Cardiac fibroblast (primary cell): ENCODE measurements at regions not wholly inside any gene's neighbourhood (a gene's known extent, or its start where the extent isn't known, plus 50 kb on each side); places are given as distances from the start of the nearest gene placed in this dataset.

ENCODE experiments used
- DNase-seq, 2 donors: peaks; one replicate each; pipeline versions ENCODE4 v3.0.0 to v3.0.0-alpha.2; 2010; ENCODE audit warnings: low read depth in 2 of 2
- H3K4me3 ChIP-seq, 2 donors: replicated peaks in 1 of 2; 1 replicate in 1 of 2; 2 replicates in 1 of 2; pipeline ENCODE4 v1.5.1; 2011; ENCODE audit warnings: low read depth in 2 of 2, low read length in 2 of 2, mild to moderate bottlenecking in 2 of 2, moderate library complexity in 1 of 2
- CTCF ChIP-seq: IDR thresholded peaks from one replicate; pipeline ENCODE4 v1.5.1; 2011; ENCODE audit warnings: low read depth, mild to moderate bottlenecking, low read length, inconsistent platforms

DNA sequence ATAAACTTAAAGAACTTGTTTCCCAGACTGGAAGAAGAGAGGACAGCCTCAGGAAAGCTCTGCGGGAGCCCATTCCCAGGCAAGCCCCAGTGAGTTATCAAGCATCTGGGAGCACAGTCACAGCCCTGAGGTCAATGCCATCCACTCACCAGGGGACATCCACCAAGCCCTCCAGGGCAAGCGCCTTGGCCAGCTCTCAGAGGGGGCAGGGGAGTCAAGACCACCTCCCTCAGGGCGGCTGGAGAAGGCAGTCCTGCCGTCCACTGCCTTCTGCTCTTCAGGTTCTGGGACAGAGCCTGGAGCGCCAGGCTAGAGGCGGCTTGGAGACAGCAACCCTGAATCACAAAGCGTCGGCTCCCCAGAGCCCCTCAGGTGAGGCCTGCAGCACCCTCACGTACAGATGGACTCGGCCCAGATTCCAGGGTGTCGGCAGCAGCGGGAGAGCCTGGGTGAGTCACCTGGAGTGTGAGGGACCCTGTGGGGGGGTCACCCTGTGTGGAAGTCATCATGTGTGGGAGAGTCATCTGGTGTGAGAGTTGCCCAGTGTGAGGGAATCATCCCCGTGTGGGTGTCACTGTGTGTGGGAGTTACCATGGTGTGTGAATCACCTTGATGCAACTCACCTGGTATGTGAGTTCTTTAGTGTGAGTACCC is 100.9 kb upstream of the TEX51 start:
- TF ChIP-seq CTCF, result no peak
- no peak for DNase-seq
- no peak overlapping the region for H3K4me3 ChIP-seq

- no peak for DNase-seq
- no peak overlapping the region for H3K4me3 ChIP-seq
Measured at GRCh38 chr2:126798276-126799140, 100.2 kb upstream of the TEX51 start.

DNA sequence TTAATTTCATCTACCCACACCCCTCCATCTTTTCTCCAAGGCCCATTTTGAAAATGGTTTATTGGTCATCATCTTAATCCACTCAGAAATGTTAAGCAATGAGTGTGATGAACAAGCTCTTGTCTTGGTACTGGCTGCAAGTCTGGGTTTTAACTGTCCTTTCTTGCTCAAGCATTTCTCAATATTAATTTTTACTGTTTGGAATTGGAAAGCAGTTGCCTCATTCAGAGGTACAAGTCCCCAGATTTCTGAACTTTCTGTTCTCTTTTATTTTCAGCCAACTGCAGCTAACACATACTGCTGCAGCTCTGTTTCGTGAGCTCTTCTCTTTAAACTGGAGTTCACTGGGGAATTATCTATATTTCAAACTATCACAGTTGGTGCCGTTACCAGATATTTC is 99.4 kb upstream of the TEX51 start:
- no peak for TF ChIP-seq CTCF
- DNase-seq, result no peak
- H3K4me3 ChIP-seq, result no peak overlapping the region

More at GRCh38 chr2:126798276-126799140, 100.2 kb upstream of the TEX51 start:
- TF ChIP-seq CTCF, result no peak

DNA sequence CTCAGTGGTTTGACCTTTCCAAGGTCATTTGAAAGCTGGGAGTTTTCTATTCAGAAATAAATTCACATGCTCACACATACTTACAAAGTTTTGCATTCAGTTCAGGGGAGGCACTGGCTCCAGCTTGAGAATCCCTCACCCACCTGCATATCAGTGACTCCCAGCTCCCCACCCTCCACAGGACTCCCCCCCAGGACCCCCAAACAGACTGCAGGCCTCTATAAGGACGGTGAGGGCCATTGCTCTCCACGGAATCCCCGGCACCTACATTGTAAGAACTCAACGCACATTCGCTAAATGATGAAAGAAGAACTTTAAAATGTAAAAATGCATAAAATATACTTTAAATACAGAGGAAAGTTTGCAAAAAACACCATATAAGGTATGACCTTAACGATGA is 97.2 kb upstream of the TEX51 start:
- no peak for DNase-seq
- no peak overlapping the region for H3K4me3 ChIP-seq
- no peak for TF ChIP-seq CTCF

- no peak for DNase-seq
- H3K4me3 ChIP-seq, result no peak overlapping the region
- no peak for TF ChIP-seq CTCF
Measured at GRCh38 chr2:126802316-126802715, 96.4 kb upstream of the TEX51 start.

GRCh38 chr2:126802774-126803433 is 95.8 kb upstream of the TEX51 start:
- H3K4me3 ChIP-seq, result no peak overlapping the region
- no peak for TF ChIP-seq CTCF
- DNase-seq, result no peak
